ENCODE measurements at regions not wholly inside any gene's neighbourhood (a gene's known extent, or its start where the extent isn't known, plus 50 kb on each side); places are given as distances from the start of the nearest gene placed in this dataset.

GRCh38 chr3:18232317-18232716 lies 192.8 kb downstream of the SATB1 start:
- no peak for DNase-seq

GRCh38 chr3:18228060-18228459 lies 197.1 kb downstream of the SATB1 start:
- Mint-ChIP-seq H3K27ac (no peak overlapping the region), H3K9me3 (no peaks in the 10 kb centered on the region), H3K27me3 (ENCODE audit: low read depth) (peaks cover 4% of the 10 kb centered on the region), H3K4me3 (no peak overlapping the region), H3K36me3 (ENCODE audit: insufficient read depth in 2 of 2) (no peaks in the 10 kb centered on the region), H3K4me1 (ENCODE audit: low read depth) (peaks cover 32% of the 10 kb centered on the region)
- DNase-seq (no peak), ATAC-seq (replicated peaks in 1 of 2) (no peak)

More at GRCh38 chr3:18232317-18232716, 192.8 kb downstream of the SATB1 start:
- no peak overlapping the region for H3K4me3 Mint-ChIP-seq
- H3K27ac Mint-ChIP-seq: no peak overlapping the region
- H3K27me3 Mint-ChIP-seq (ENCODE audit: low read depth): peaks cover 21% of the 10 kb centered on the region
- H3K9me3 Mint-ChIP-seq: no peaks in the 10 kb centered on the region
- peaks cover 6% of the 10 kb centered on the region for H3K4me1 Mint-ChIP-seq (ENCODE audit: low read depth)
- no peaks in the 10 kb centered on the region for H3K36me3 Mint-ChIP-seq (ENCODE audit: insufficient read depth in 2 of 2)
- ATAC-seq (replicated peaks in 1 of 2): no peak

GRCh38 chr3:18225709-18226108 lies 199.4 kb downstream of the SATB1 start:
- no peaks in the 10 kb centered on the region for H3K9me3 Mint-ChIP-seq
- no peaks in the 10 kb centered on the region for H3K27me3 Mint-ChIP-seq (ENCODE audit: low read depth)
- no peaks in the 10 kb centered on the region for H3K36me3 Mint-ChIP-seq (ENCODE audit: insufficient read depth in 2 of 2)
- ATAC-seq (replicated peaks in 1 of 2) (peak in 1 of 2 donors; percentile 47), DNase-seq (no peak)
- no peak overlapping the region for H3K27ac Mint-ChIP-seq
- H3K4me1 Mint-ChIP-seq (ENCODE audit: low read depth): peaks cover 33% of the 10 kb centered on the region
- H3K4me3 Mint-ChIP-seq: no peak overlapping the region

GRCh38 chr3:18224426-18224825 lies 200.7 kb downstream of the SATB1 start:
- Mint-ChIP-seq H3K9me3 (no peaks in the 10 kb centered on the region), H3K27ac (no peak overlapping the region), H3K27me3 (ENCODE audit: low read depth) (no peaks in the 10 kb centered on the region), H3K4me3 (no peak overlapping the region), H3K36me3 (ENCODE audit: insufficient read depth in 2 of 2) (no peaks in the 10 kb centered on the region), H3K4me1 (ENCODE audit: low read depth) (peaks cover 33% of the 10 kb centered on the region)
- ATAC-seq (replicated peaks in 1 of 2) (no peak), DNase-seq (no peak)

GRCh38 chr3:18223974-18224373 lies 201.2 kb downstream of the SATB1 start:
- no peak for ATAC-seq (replicated peaks in 1 of 2)
- Mint-ChIP-seq H3K27ac (no peak overlapping the region), H3K9me3 (no peaks in the 10 kb centered on the region), H3K36me3 (ENCODE audit: insufficient read depth in 2 of 2) (no peaks in the 10 kb centered on the region), H3K27me3 (ENCODE audit: low read depth) (no peaks in the 10 kb centered on the region), H3K4me1 (ENCODE audit: low read depth) (peaks cover 33% of the 10 kb centered on the region), H3K4me3 (peak overlapping the region in 1 of 2 donors; percentile 42)
- no peak for DNase-seq

- Mint-ChIP-seq H3K27ac (no peak overlapping the region), H3K4me3 (peak overlapping the region; percentile 29 to 42), H3K4me1 (ENCODE audit: low read depth) (peaks cover 33% of the 10 kb centered on the region), H3K36me3 (ENCODE audit: insufficient read depth in 2 of 2) (no peaks in the 10 kb centered on the region), H3K27me3 (ENCODE audit: low read depth) (no peaks in the 10 kb centered on the region), H3K9me3 (no peaks in the 10 kb centered on the region)
- ATAC-seq (replicated peaks in 1 of 2): peak; percentile 27 to 52
- no peak for DNase-seq
Observed at GRCh38 chr3:18223571-18223970, 201.6 kb downstream of the SATB1 start.

- Mint-ChIP-seq H3K27me3 (ENCODE audit: low read depth) (no peaks in the 10 kb centered on the region), H3K4me3 (no peak overlapping the region), H3K36me3 (ENCODE audit: insufficient read depth in 2 of 2) (no peaks in the 10 kb centered on the region), H3K27ac (no peak overlapping the region), H3K9me3 (no peaks in the 10 kb centered on the region), H3K4me1 (ENCODE audit: low read depth) (peaks cover 39% of the 10 kb centered on the region)
- DNase-seq (no peak), ATAC-seq (replicated peaks in 1 of 2) (no peak)
Observed at GRCh38 chr3:18222686-18223085, 202.5 kb downstream of the SATB1 start.

- DNase-seq (no peak), ATAC-seq (replicated peaks in 1 of 2) (no peak)
- H3K27ac Mint-ChIP-seq: peak overlapping the region; percentile 93
- no peaks in the 10 kb centered on the region for H3K9me3 Mint-ChIP-seq
- H3K4me1 Mint-ChIP-seq (ENCODE audit: low read depth): peaks cover 23% of the 10 kb centered on the region
- no peaks in the 10 kb centered on the region for H3K27me3 Mint-ChIP-seq (ENCODE audit: low read depth)
- H3K36me3 Mint-ChIP-seq (ENCODE audit: insufficient read depth in 2 of 2): peaks cover 0 to 2% of the 10 kb centered on the region in 2 donors
- no peak overlapping the region for H3K4me3 Mint-ChIP-seq
Observed at GRCh38 chr3:18217507-18218174, 207.5 kb downstream of the SATB1 start.

- H3K36me3 Mint-ChIP-seq (ENCODE audit: insufficient read depth in 2 of 2): peaks cover 0 to 2% of the 10 kb centered on the region in 2 donors
- ATAC-seq (replicated peaks in 1 of 2) (peak in 1 of 2 donors; percentile 60), DNase-seq (no peak)
- no peaks in the 10 kb centered on the region for H3K9me3 Mint-ChIP-seq
- H3K4me1 Mint-ChIP-seq (ENCODE audit: low read depth): peaks cover 23% of the 10 kb centered on the region
- H3K4me3 Mint-ChIP-seq: no peak overlapping the region
- no peaks in the 10 kb centered on the region for H3K27me3 Mint-ChIP-seq (ENCODE audit: low read depth)
- H3K27ac Mint-ChIP-seq: peak overlapping the region; percentile 8
Observed at GRCh38 chr3:18216996-18217395, 208.1 kb downstream of the SATB1 start.

- ATAC-seq (replicated peaks in 1 of 2) (peak in 1 of 2 donors; percentile 60), DNase-seq (no peak)
- Mint-ChIP-seq H3K4me1 (ENCODE audit: low read depth) (peaks cover 23% of the 10 kb centered on the region), H3K27ac (peak overlapping the region; percentile 46), H3K4me3 (no peak overlapping the region), H3K9me3 (no peaks in the 10 kb centered on the region), H3K36me3 (ENCODE audit: insufficient read depth in 2 of 2) (peaks cover 0 to 2% of the 10 kb centered on the region in 2 donors), H3K27me3 (ENCODE audit: low read depth) (no peaks in the 10 kb centered on the region)
Observed at GRCh38 chr3:18215639-18216038, 209.5 kb downstream of the SATB1 start.

- DNase-seq (no peak), ATAC-seq (replicated peaks in 1 of 2) (no peak)
- H3K27ac Mint-ChIP-seq: no peak overlapping the region
- H3K36me3 Mint-ChIP-seq (ENCODE audit: insufficient read depth in 2 of 2): peaks cover 1 to 2% of the 10 kb centered on the region in 2 donors
- no peaks in the 10 kb centered on the region for H3K27me3 Mint-ChIP-seq (ENCODE audit: low read depth)
- H3K4me3 Mint-ChIP-seq: no peak overlapping the region
- H3K9me3 Mint-ChIP-seq: peaks cover 0 to 2% of the 10 kb centered on the region in 2 donors
- peaks cover 35% of the 10 kb centered on the region for H3K4me1 Mint-ChIP-seq (ENCODE audit: low read depth)
Observed at GRCh38 chr3:18211116-18211515, 214.0 kb downstream of the SATB1 start.

- no peak overlapping the region for H3K27ac Mint-ChIP-seq
- peaks cover 27% of the 10 kb centered on the region for H3K4me1 Mint-ChIP-seq (ENCODE audit: low read depth)
- H3K27me3 Mint-ChIP-seq (ENCODE audit: low read depth): peaks cover 7% of the 10 kb centered on the region
- no peak for DNase-seq
- peaks cover 0 to 2% of the 10 kb centered on the region in 2 donors for H3K9me3 Mint-ChIP-seq
- no peak overlapping the region for H3K4me3 Mint-ChIP-seq
- peaks cover 0 to 2% of the 10 kb centered on the region in 2 donors for H3K36me3 Mint-ChIP-seq (ENCODE audit: insufficient read depth in 2 of 2)
- ATAC-seq (replicated peaks in 1 of 2): peak in 1 of 2 donors; percentile 9
Observed at GRCh38 chr3:18208856-18209255, 216.3 kb downstream of the SATB1 start.

GRCh38 chr3:18208091-18208490 lies 217.0 kb downstream of the SATB1 start:
- no peak for DNase-seq
- Mint-ChIP-seq H3K27me3 (ENCODE audit: low read depth) (peaks cover 7% of the 10 kb centered on the region), H3K4me1 (ENCODE audit: low read depth) (peaks cover 27% of the 10 kb centered on the region), H3K36me3 (ENCODE audit: insufficient read depth in 2 of 2) (peaks cover 0 to 2% of the 10 kb centered on the region in 2 donors), H3K4me3 (no peak overlapping the region), H3K27ac (peak overlapping the region; percentile 9), H3K9me3 (peaks cover 0 to 2% of the 10 kb centered on the region in 2 donors)
- no peak for ATAC-seq (replicated peaks in 1 of 2)

GRCh38 chr3:18207226-18207625 lies 217.9 kb downstream of the SATB1 start:
- H3K4me1 Mint-ChIP-seq (ENCODE audit: low read depth): peaks cover 27% of the 10 kb centered on the region
- peak; percentile 92 to 93 for ATAC-seq (replicated peaks in 1 of 2)
- peak overlapping the region; percentile 92 for H3K27ac Mint-ChIP-seq
- H3K27me3 Mint-ChIP-seq (ENCODE audit: low read depth): peaks cover 7% of the 10 kb centered on the region
- DNase-seq: peak; percentile 39 to 57
- H3K4me3 Mint-ChIP-seq: peak overlapping the region; percentile 52 to 78
- H3K9me3 Mint-ChIP-seq: peaks cover 0 to 2% of the 10 kb centered on the region in 2 donors
- H3K36me3 Mint-ChIP-seq (ENCODE audit: insufficient read depth in 2 of 2): peaks cover 0 to 2% of the 10 kb centered on the region in 2 donors

All from activated T-cell treated with anti-CD3 and anti-CD28 coated beads, Interleukin-2, amount 50 U/mL, for 72 hours (primary cell).